ENCODE measurements at regions not wholly inside any gene's neighbourhood (a gene's known extent, or its start where the extent isn't known, plus 50 kb on each side); places are given as distances from the start of the nearest gene placed in this dataset.

GRCh38 chr4:43682551-43682950 lies 766.1 kb downstream of the KCTD8 start (continued):
- TF ChIP-seq ETS1 (IDR thresholded peaks at IDR 0.05), result no peak
- no peak for TF ChIP-seq NANOG (IDR thresholded peaks at IDR 0.05; ENCODE audit: borderline replicate concordance)
- no peak for TF ChIP-seq REST (IDR thresholded peaks at IDR 0.05; ENCODE audit: unreplicated experiment)

- Mint-ChIP-seq H3K9me3 (peaks cover 3% of the 10 kb centered on the region; the same call in 2 of the 3 replicates), H3K4me1 (no peaks in the 10 kb centered on the region), H3K27me3 (ENCODE audit: insufficient read depth, low read depth, poor library complexity) (no peaks in the 10 kb centered on the region), H3K36me3 (ENCODE audit: low read depth) (no peaks in the 10 kb centered on the region), H3K27ac (no peak overlapping the region), H3K4me3 (no peak overlapping the region)
- Histone ChIP-seq H3F3A (replicated peaks; ENCODE audit: low read depth) (no peaks in the 10 kb centered on the region), H3K36me3 (ENCODE audit: insufficient read depth) (no peaks in the 10 kb centered on the region), H3K4me2 (no peak overlapping the region), H3K27ac (ENCODE audit: low read depth) (no peak overlapping the region), H3K9me2 (ENCODE audit: insufficient read depth) (0 out of 2 replicates have a peak, but pooled peaks cover 9% of the 10 kb centered on the region), H4K20me1 (replicated peaks; ENCODE audit: insufficient read depth) (no peaks in the 10 kb centered on the region), H3K79me2 (replicated peaks; ENCODE audit: insufficient read depth) (no peaks in the 10 kb centered on the region), H3K4me3 (no peak overlapping the region), H2AFZ (no peak overlapping the region), H3K4me1 (ENCODE audit: insufficient read depth) (no peaks in the 10 kb centered on the region), H3K27me3 (ENCODE audit: insufficient read depth) (no peaks in the 10 kb centered on the region)
- DNase-seq (ENCODE audit: low spot score) (no peak), ATAC-seq (no peak)
- no peak for TF ChIP-seq ZNF462 (CRISPR knock-in tag; IDR thresholded peaks at IDR 0.05)
- TF ChIP-seq JUNB (IDR thresholded peaks at IDR 0.05; ENCODE audit: unreplicated experiment), result no peak
- TF ChIP-seq ZNF114 (CRISPR knock-in tag; IDR thresholded peaks at IDR 0.05), result no peak
- no peak for TF ChIP-seq EZH2phosphoT487 (IDR thresholded peaks at IDR 0.05; ENCODE audit: unreplicated experiment)
- no peak for TF ChIP-seq ETS1 (IDR thresholded peaks at IDR 0.05)
- TF ChIP-seq CTCF (conservative IDR thresholded peaks at IDR 0.05; ENCODE audit: low read depth in 2 of 2), result no peak
Measured at GRCh38 chr4:43690116-43690515, 758.5 kb downstream of the KCTD8 start.

Data from GM23338 (cell line).